Renal cortical epithelial cell (primary cell): ENCODE measurements at regions not wholly inside any gene's neighbourhood (a gene's known extent, or its start where the extent isn't known, plus 50 kb on each side); places are given as distances from the start of the nearest gene placed in this dataset.

ENCODE experiments used
- DNase-seq: peaks from one replicate; pipeline ENCODE4 v3.0.0-alpha.2; 2011; ENCODE audit warnings: low read depth

- DNase-seq: no peak
Observed at GRCh38 chr12:125357561-125357960, 292.3 kb downstream of the AACS start.

- no peak for DNase-seq
Observed at GRCh38 chr12:125360540-125360939, 295.3 kb downstream of the AACS start.

GRCh38 chr12:125371033-125371432 lies 305.8 kb downstream of the AACS start:
- no peak for DNase-seq

GRCh38 chr12:125372085-125372484 lies 306.9 kb downstream of the AACS start:
- DNase-seq: no peak

DNA sequence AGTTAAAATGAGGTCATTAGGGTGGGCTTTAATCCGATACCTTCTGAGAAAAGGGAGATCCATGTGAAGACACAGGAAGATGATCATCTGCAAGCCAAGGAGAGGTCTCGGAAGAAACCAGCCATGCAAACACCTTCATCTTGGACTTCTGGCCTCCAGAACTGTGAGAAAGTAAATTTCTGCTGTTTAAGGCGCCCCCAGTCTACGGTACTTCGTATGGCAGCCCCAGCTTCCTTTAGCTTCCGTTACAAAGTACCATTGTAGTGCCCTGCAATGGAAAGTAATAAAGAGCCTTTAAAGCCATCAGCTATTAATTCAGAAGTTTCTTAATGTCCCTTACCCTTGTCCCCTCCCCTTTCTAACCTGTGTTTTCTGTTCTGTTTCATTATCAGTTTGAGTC lies 308.1 kb downstream of the AACS start:
- DNase-seq: no peak

GRCh38 chr12:125376422-125376821 lies 311.2 kb downstream of the AACS start:
- no peak for DNase-seq

DNA sequence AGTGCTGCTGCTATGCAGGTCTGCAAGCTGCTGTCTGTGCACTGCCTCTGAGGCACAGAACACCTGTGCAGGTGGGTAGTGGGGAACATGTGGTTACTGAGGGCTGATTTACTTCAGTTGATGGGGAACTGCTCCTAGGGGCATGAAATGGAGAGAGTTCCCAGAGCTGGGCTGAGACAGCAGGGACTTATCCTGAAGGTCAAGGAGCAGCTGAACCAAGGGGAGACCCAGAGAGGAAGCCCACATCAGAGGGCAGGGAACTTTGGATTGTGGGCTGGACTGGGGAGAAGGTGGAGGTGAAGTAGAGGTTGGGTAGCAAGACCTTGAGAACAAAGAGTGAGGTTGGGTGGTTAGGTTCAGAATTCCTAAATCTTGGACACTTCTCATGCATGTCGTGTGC lies 311.9 kb downstream of the AACS start:
- no peak for DNase-seq

GRCh38 chr12:125381373-125381772 lies 316.1 kb downstream of the AACS start:
- DNase-seq: no peak

GRCh38 chr12:125382926-125383325 lies 317.7 kb downstream of the AACS start:
- no peak for DNase-seq

DNA sequence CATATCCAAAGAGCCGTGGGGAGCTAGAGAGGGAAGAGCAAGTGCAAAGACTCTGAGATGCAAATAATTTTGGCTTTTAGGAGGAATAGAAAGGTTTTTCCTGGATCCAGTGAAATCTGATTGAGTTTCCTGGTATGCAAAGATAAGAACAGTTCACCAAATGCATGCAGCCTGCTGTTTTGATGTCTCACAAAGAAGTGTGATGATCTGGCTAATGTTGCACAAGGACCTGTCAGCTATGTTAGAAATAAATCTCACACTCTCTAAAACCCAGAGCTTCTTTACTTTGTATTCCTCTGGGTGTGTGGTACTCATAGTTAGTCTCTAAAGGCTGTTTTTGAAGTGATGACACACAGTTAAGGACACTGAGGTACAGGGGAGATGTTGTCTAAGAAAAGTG lies 321.4 kb downstream of the AACS start:
- no peak for DNase-seq

GRCh38 chr12:125387206-125387605 lies 322.0 kb downstream of the AACS start:
- no peak for DNase-seq

DNA sequence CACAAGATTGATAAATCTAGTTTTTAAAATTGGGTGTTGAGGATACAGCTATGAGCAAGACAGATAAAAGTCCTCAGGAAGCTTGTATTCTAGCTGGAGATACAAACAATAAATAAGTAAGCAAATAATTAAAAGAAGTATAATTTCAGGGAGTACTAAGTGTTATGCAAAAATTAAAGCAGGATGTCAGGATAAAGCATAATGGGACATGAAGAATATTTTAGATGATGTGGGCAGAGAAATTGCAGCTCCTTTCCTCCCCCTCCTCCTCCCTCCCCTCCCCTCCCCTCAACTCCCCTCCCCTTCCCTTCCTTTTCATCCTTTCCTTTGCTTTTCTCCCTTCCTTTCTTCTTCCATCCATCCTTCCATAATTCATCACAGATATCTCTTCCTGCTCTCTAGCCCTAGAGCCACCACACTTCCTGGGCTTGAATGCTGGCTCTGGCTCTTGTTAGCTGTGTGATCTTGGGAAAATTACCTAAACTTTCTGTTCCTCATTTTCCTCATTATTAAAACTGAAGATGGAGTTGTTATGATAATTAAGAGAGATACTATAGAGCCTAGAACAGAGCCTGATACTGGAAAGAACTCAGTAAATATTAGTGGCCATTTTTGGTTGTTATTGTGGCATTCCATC lies 323.9 kb downstream of the AACS start:
- no peak for DNase-seq

- no peak for DNase-seq
Observed at GRCh38 chr12:125393569-125393968, 328.3 kb downstream of the AACS start.

- no peak for DNase-seq
Observed at GRCh38 chr12:125395583-125396215, 330.5 kb downstream of the AACS start.

GRCh38 chr12:125399489-125399888 lies 334.3 kb downstream of the AACS start:
- no peak for DNase-seq

DNA sequence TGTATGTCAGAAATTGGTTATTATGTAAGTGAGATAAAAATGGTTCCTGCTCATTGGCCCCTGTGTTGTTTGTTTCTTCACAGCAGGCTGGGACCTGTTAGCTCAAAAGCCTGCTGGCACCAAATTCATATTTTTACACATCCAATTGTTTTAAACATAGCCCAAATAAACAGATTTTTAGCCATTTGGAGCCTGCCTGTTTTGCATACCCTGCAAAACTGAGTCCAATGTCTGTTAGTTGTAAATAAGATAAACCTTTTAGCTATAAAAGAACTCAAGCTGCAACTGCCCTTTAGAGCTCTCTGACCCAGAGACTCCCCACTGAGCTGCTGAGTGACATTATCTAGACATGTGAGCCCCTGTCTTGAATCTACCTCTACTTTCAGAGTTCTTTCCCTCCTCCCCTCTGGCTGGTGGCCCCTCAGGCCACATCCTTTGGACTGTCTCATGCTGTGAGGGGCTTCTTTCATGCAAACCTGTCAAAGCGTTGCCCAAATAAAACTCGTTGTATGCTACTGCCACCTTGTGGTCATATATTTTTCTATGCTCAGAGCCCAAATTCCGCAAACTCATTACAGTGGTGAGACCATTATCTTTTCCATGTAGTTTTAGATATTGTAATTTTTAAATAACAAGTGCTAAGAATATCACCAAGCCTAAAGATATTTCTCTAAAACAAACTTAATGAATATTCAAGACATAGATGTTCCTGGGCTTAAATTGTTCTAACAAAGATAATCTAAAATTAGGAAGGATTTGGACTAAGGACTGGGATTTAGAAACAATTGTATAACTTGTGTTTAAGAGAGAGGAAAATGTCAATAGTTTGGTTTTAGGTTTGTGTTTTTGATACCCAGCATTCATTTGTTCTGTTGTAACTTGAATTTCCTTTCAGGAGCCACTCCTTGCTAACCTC lies 337.9 kb downstream of the AACS start:
- DNase-seq: peak; percentile 2

GRCh38 chr12:125403843-125404242 lies 338.6 kb downstream of the AACS start:
- DNase-seq: no peak

DNA sequence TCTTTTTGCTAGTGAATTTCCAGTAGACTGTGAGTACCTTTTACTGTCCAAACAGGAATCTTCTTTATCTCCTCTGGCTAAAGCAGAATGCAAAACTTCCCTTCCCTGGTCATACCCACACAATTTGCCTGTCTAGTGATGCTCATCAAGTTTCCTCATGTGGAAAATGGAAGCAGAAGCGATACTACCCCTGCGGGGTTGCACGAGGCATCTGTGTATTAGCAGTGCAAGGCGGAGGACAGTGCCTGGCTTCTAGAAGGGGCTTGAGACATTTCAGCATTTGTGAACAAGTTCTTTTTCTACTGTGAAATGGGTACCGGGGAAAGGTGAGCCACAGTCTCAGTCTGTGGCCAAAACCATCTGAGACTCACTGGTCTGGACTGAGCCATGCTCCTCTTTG lies 340.9 kb downstream of the AACS start:
- no peak for DNase-seq

GRCh38 chr12:125408718-125409117 lies 343.5 kb downstream of the AACS start:
- no peak for DNase-seq

DNA sequence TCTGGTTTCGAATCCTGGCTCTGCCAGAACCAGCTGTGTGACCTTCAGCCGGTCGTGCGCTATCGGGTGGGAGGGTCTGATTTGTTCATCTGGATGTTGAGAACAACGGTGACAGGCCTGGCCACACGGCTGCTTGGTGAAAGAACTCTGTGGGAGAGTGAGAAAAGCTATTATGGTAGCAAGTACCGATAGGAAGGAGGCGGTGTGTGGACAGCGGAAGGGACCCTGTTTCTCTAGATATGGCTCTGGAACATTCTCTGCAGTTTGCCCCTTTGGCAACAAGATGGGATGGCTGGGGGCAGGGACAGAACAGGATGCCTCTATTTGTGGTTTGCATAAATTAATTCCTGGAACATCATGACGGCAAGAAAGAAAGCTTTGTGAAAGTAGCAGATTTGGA lies 347.3 kb downstream of the AACS start:
- no peak for DNase-seq

DNA sequence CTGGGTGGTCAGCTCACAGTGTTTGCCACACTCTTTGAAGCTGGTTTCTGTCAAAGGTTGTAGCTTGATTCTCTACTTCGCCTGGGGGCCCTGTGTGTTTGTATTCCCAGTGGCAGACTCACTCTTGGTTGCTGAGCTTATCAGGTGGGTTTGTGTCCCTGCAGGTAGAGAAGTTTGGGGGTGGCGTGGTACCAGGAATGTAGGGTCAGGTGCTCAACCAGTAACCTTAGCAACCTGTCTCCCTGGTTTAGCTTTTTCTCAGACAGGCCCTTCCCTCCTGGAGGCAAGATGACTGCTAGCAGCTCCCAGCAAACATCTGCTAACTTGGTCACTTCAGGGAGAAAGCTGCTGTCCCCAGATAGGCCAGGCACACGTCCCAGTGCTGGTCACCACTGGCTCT lies 352.2 kb downstream of the AACS start:
- DNase-seq: no peak

GRCh38 chr12:125418902-125419564 lies 353.8 kb downstream of the AACS start:
- no peak for DNase-seq
